ENCODE measurements at regions not wholly inside any gene's neighbourhood (a gene's known extent, or its start where the extent isn't known, plus 50 kb on each side); places are given as distances from the start of the nearest gene placed in this dataset.

DNA sequence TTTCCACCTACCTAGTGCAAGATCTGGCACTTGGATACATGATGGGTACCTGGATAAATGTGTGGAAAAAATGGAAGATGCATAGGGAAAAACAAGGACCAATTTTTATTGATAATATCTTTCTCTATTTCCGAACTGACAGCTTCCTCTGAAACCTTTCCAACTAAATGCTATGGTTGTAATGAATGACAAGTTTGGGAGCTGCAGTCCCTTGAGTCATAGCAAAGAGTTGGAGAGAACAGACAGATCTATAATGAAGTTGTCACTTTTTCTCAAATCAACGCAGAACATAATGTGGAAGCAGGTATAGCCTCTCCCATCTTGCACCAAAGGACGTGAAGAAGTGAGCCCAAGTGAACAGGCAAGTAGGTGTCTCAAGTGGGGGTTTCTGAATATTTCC lies 296.5 kb upstream of the KAZN start:
- H3K4me1 ChIP-seq, result peaks cover 0 to 6% (median 0%) of the 10 kb centered on the region in 9 donors
- intact Hi-C loops (cut with DNase I), result no loop called here
- no peaks in the 10 kb centered on the region for H3K9me3 ChIP-seq
- peaks cover 0 to 6% (median 0%) of the 10 kb centered on the region in 7 donors for H3K27me3 ChIP-seq
- TF ChIP-seq, protein P1, sequence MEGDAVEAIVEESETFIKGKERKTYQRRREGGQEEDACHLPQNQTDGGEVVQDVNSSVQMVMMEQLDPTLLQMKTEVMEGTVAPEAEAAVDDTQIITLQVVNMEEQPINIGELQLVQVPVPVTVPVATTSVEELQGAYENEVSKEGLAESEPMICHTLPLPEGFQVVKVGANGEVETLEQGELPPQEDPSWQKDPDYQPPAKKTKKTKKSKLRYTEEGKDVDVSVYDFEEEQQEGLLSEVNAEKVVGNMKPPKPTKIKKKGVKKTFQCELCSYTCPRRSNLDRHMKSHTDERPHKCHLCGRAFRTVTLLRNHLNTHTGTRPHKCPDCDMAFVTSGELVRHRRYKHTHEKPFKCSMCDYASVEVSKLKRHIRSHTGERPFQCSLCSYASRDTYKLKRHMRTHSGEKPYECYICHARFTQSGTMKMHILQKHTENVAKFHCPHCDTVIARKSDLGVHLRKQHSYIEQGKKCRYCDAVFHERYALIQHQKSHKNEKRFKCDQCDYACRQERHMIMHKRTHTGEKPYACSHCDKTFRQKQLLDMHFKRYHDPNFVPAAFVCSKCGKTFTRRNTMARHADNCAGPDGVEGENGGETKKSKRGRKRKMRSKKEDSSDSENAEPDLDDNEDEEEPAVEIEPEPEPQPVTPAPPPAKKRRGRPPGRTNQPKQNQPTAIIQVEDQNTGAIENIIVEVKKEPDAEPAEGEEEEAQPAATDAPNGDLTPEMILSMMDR (IDR thresholded peaks at IDR 0.05), result no peak
- no peak overlapping the region for H3K4me3 ChIP-seq
- DNase-seq (no peak), ATAC-seq (no peak)
- no peaks in the 10 kb centered on the region for H3K36me3 ChIP-seq
- WGBS, 2 donors, result 74 to 86% methylated on average over 3 of the region's 3 CpGs
- no peak overlapping the region for H3K27ac ChIP-seq

DNA sequence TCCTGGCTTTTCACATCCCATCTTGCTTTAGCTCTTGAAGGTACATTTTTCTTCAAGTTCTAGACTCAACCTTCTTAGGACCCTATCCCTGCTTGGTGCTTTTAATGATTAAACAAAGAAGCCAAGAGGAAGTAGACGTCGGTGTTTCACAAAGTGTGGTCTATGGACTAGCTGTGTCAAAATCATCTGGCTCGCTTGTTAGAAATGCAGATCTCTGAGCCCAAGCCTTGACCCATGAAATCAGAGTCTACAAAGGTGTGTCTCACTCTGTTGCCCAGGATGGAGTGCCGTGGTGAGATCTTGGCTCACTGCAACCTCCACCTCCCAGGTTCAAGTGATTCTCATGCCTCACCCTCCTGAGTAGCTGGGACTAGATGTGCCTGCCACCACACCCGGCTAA lies 295.5 kb upstream of the KAZN start:
- intact Hi-C loops (cut with DNase I), result no loop called here
- no peak overlapping the region for H3K4me3 ChIP-seq
- H3K4me1 ChIP-seq, result peaks cover 0 to 6% (median 0%) of the 10 kb centered on the region in 9 donors
- H3K27me3 ChIP-seq, result peaks cover 0 to 6% (median 0%) of the 10 kb centered on the region in 7 donors
- H3K9me3 ChIP-seq, result no peaks in the 10 kb centered on the region
- DNase-seq (no peak), ATAC-seq (no peak)
- H3K27ac ChIP-seq, result peak overlapping the region in 1 of 10 donors; percentile 17
- WGBS, 2 donors, result 83 to 85% methylated on average over 5 of the region's 5 CpGs
- H3K36me3 ChIP-seq, result no peaks in the 10 kb centered on the region
- TF ChIP-seq, protein P1 (IDR thresholded peaks at IDR 0.05), result no peak

DNA sequence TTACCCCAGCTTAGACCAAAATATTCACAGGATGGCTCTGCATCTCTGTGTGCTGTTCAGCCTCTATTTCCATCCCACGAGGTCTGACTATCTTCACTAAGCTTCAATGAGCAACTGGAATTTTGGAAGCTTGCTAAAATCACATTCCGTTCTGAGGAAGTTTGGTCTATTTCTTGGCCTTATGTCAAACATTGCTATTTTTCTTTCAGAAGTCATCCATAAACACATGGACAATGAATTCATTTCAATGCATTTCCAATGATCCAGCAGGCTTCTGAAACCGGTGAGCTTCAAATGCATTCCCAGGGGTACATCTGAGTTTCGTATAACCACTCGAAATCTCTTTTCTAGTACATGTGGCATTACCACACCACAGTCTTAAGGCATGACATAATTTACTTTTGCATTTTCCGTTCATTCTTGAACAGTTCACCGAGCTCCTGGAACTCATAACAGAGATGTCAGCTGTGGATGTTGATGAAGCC lies 294.1 kb upstream of the KAZN start:
- Histone ChIP-seq H3K36me3 (no peaks in the 10 kb centered on the region), H3K27ac (peak overlapping the region in 5 of 10 donors; percentile 17 to 55 (median 49)), H3K4me3 (no peak overlapping the region), H3K27me3 (peaks cover 0 to 6% (median 0%) of the 10 kb centered on the region in 7 donors), H3K9me3 (no peaks in the 10 kb centered on the region), H3K4me1 (peaks cover 0 to 6% (median 0%) of the 10 kb centered on the region in 9 donors)
- WGBS, 2 donors, result 56 to 63% methylated on average over 7 of the region's 7 CpGs
- peak in 7 of 8 donors; percentile 38 to 91 (median 87) for ATAC-seq
- TF ChIP-seq, protein P1 (IDR thresholded peaks at IDR 0.05), result no peak
- intact Hi-C loops (cut with DNase I), result loop anchor here in 1 of 10 donors (2.0 kb wide), 1 partner anchor 46 kb away; no protein-coding TSS in a partner anchor
- no peak for DNase-seq

DNA sequence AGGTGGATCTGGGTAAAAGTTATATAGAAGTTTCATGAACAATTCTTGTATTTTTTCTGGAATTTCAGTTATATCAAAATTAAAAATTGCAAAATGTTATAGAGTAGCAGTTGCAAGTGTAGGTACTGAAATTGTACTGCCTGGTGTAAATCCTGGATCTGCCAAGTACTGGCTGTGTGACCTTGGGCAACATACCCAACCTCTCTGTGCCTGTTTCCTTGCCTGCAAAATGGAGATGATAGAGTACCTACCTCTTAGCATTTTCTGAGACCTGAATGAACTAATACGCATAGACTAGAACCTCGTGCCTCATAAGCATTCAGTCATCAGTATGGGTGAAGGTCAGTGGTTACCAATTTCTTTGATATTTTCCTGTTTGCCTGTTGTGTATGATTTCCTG lies 290.0 kb upstream of the KAZN start:
- Histone ChIP-seq H3K27me3 (peaks cover 0 to 6% (median 0%) of the 10 kb centered on the region in 7 donors), H3K9me3 (peaks cover 0 to 10% (median 0%) of the 10 kb centered on the region in 11 donors), H3K36me3 (no peaks in the 10 kb centered on the region), H3K4me3 (no peak overlapping the region), H3K27ac (no peak overlapping the region), H3K4me1 (peaks cover 0 to 6% (median 0%) of the 10 kb centered on the region in 9 donors)
- intact Hi-C loops (cut with DNase I), result no loop called here
- no peak for DNase-seq
- TF ChIP-seq, protein P1 (IDR thresholded peaks at IDR 0.05), result no peak
- 74 to 85% methylated on average over 2 of the region's 2 CpGs for WGBS, 2 donors
- ATAC-seq, result no peak

Data from heart right ventricle (tissue), 16 donors.